ENCODE measurements at regions not wholly inside any gene's neighbourhood (a gene's known extent, or its start where the extent isn't known, plus 50 kb on each side); places are given as distances from the start of the nearest gene placed in this dataset.

DNA sequence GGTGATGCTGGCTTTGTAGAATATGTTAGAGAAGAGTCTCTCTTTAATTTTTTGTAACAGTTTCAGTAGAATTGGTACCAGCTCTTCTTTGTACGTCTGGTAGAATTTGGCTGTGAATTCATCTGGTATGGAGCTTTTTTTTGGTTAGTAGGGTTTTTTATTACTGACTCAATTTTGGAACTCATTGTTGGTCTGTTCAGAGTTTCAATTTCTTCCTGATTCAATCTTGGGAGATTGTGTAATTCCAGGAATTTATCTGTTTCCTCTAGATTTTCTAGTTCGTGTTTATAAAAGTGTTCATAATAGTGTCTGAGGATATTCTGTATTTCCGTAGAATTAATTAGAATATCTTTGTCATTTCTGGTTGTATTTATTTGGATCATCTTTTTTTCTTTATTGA, 943.5 kb downstream of the TRIB2 start:
- no peak for TF ChIP-seq POLR2A (IDR thresholded peaks at IDR 0.05)
- TF ChIP-seq, protein P1, sequence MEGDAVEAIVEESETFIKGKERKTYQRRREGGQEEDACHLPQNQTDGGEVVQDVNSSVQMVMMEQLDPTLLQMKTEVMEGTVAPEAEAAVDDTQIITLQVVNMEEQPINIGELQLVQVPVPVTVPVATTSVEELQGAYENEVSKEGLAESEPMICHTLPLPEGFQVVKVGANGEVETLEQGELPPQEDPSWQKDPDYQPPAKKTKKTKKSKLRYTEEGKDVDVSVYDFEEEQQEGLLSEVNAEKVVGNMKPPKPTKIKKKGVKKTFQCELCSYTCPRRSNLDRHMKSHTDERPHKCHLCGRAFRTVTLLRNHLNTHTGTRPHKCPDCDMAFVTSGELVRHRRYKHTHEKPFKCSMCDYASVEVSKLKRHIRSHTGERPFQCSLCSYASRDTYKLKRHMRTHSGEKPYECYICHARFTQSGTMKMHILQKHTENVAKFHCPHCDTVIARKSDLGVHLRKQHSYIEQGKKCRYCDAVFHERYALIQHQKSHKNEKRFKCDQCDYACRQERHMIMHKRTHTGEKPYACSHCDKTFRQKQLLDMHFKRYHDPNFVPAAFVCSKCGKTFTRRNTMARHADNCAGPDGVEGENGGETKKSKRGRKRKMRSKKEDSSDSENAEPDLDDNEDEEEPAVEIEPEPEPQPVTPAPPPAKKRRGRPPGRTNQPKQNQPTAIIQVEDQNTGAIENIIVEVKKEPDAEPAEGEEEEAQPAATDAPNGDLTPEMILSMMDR (IDR thresholded peaks at IDR 0.05) = no peak

Data from body of pancreas (tissue), 4 donors.